ENCODE measurements at regions not wholly inside any gene's neighbourhood (a gene's known extent, or its start where the extent isn't known, plus 50 kb on each side); places are given as distances from the start of the nearest gene placed in this dataset.

GRCh38 chr5:58255970-58256369 lies 203.9 kb downstream of the PLK2 start:
- no peak for TF ChIP-seq YY1 (IDR thresholded peaks at IDR 0.05; ENCODE audit: insufficient read depth, insufficient read length)
- TF ChIP-seq ZNF274 (IDR thresholded peaks at IDR 0.05; ENCODE audit: low read depth, low read length): no peak
